Glutamatergic neuron (in vitro differentiated cells): ENCODE measurements at regions not wholly inside any gene's neighbourhood (a gene's known extent, or its start where the extent isn't known, plus 50 kb on each side); places are given as distances from the start of the nearest gene placed in this dataset.
A peak's percentile ranks its signal among the peaks of the same experiment; 100 is the strongest.

ENCODE experiments used
- DNase-seq: peaks from one replicate; pipeline ENCODE4 v3.0.0; 2022
- H3K27ac Mint-ChIP-seq: one replicate; pipeline ENCODE4 v1.8.0; 2020; ENCODE audit warnings: mild to moderate bottlenecking, mixed read lengths, inconsistent platforms; ENCODE audit not compliant: unreplicated experiment
- H3K27me3 Mint-ChIP-seq: one replicate; pipeline ENCODE4 v1.8.0; 2020; ENCODE audit warnings: mild to moderate bottlenecking, moderate library complexity, mixed read lengths, inconsistent platforms; ENCODE audit not compliant: unreplicated experiment
- H3K36me3 Mint-ChIP-seq: one replicate; pipeline ENCODE4 v1.8.0; 2020; ENCODE audit warnings: mild to moderate bottlenecking, mixed read lengths, inconsistent platforms; ENCODE audit not compliant: unreplicated experiment
- H3K4me1 Mint-ChIP-seq: one replicate; pipeline ENCODE4 v1.8.0; 2020; ENCODE audit warnings: mild to moderate bottlenecking, low read depth, mixed read lengths, inconsistent platforms; ENCODE audit not compliant: unreplicated experiment
- H3K4me3 Mint-ChIP-seq: one replicate; pipeline ENCODE4 v1.8.0; 2020; ENCODE audit warnings: mild to moderate bottlenecking, mixed read lengths, inconsistent platforms; ENCODE audit not compliant: unreplicated experiment
- H3K9me3 Mint-ChIP-seq: one replicate; pipeline ENCODE4 v1.8.0; 2020; ENCODE audit warnings: mild to moderate bottlenecking, moderate library complexity, mixed read lengths, inconsistent platforms; ENCODE audit not compliant: unreplicated experiment
- TF ChIP-seq, protein P1 (sequence below): fragments of 200-600 bp; sonication (generic); IDR thresholded peaks from one replicate; pipeline ENCODE4 v1.5.0; 2021; ENCODE audit not compliant: partially characterized antibody, unreplicated experiment

DNA sequence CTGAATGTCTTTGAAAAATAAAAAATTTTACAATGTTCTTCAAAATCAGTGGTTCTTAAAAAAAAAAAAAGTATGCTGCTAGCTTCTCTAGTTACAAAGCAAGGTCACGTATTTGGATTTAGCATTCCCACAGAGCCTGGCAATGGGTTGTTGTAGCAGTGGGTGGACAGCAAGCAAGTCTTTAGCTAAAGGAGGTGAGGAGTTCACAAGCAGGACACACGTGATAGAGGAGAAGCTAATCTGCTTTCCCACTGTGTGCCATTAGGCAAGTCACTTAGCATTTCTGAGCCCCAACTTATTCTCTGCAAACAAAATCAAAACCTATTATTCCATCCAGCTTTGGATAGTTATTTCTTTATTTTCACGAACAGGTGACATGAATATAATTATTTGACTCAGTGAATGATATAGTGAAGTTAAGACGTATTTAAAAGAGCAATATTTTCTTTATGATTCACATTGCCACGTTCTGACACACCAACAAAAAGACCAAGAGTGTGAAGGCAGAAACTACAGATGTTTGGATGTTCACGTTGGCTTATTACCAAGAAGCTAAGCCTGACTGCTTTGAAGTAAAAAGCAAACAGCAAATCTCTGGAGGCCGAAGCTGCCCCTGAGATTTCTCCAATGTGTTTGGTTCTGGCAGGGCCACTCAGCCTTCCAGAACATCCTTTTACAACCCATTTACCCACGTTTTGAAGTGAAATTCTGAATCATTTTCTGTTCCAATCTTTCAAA lies 612.1 kb upstream of the CDH6 start:
- H3K27ac Mint-ChIP-seq: no peak overlapping the region
- TF ChIP-seq, protein P1, sequence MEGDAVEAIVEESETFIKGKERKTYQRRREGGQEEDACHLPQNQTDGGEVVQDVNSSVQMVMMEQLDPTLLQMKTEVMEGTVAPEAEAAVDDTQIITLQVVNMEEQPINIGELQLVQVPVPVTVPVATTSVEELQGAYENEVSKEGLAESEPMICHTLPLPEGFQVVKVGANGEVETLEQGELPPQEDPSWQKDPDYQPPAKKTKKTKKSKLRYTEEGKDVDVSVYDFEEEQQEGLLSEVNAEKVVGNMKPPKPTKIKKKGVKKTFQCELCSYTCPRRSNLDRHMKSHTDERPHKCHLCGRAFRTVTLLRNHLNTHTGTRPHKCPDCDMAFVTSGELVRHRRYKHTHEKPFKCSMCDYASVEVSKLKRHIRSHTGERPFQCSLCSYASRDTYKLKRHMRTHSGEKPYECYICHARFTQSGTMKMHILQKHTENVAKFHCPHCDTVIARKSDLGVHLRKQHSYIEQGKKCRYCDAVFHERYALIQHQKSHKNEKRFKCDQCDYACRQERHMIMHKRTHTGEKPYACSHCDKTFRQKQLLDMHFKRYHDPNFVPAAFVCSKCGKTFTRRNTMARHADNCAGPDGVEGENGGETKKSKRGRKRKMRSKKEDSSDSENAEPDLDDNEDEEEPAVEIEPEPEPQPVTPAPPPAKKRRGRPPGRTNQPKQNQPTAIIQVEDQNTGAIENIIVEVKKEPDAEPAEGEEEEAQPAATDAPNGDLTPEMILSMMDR: no peak

DNA sequence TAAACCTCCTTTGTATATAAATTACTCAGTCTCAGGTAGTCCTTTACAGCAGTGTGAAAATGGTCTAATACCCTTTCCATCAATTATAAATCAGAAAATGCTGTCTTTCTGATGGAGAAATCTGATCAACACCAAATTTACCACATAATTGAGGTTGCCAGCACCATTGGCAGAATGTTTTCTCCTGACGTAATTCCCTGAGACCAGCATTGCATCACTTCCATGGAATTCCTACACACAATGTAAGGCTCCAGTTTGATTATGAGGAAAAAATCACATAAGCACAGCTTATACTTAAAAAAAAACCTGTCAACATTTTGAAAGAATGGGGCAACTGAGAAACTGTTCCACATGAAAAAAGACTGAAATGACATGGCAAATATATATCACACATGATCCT lies 618.7 kb upstream of the CDH6 start:
- Mint-ChIP-seq H3K4me3 (no peak overlapping the region), H3K9me3 (peaks cover 4% of the 10 kb centered on the region), H3K4me1 (no peaks in the 10 kb centered on the region), H3K27me3 (no peaks in the 10 kb centered on the region), H3K27ac (no peak overlapping the region), H3K36me3 (no peaks in the 10 kb centered on the region)
- no peak for DNase-seq
- TF ChIP-seq, protein P1: no peak

More for the DNA sequence above, 612.1 kb upstream of the CDH6 start:
- no peak overlapping the region for H3K4me3 Mint-ChIP-seq
- peaks cover 3% of the 10 kb centered on the region for H3K4me1 Mint-ChIP-seq
- no peaks in the 10 kb centered on the region for H3K36me3 Mint-ChIP-seq
- H3K9me3 Mint-ChIP-seq: no peaks in the 10 kb centered on the region
- DNase-seq: peak; percentile 44
- no peaks in the 10 kb centered on the region for H3K27me3 Mint-ChIP-seq

DNA sequence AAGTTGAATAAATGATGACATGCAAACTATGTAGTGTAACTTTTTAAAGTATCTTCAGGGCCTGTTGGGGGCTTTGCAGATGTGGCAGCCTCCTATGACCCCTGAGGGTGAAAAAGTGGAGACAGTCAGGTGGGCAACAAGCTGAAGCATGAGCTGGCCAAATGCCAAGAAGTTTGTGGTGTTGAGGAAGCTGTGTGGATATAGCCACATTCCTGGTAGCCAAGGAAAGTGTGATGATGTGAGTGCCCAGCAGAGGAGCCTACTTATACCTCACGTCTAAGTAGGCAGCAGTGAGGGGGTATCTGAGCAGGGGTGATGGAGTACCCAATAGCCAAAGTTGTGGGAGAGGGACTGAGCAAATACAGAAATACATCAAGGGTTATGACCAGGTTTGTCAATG lies 621.2 kb upstream of the CDH6 start:
- no peak overlapping the region for H3K27ac Mint-ChIP-seq
- DNase-seq: no peak
- H3K4me3 Mint-ChIP-seq: no peak overlapping the region
- peaks cover 2% of the 10 kb centered on the region for H3K27me3 Mint-ChIP-seq
- TF ChIP-seq, protein P1: no peak
- H3K9me3 Mint-ChIP-seq: peaks cover 4% of the 10 kb centered on the region
- H3K4me1 Mint-ChIP-seq: peaks cover 2% of the 10 kb centered on the region
- no peaks in the 10 kb centered on the region for H3K36me3 Mint-ChIP-seq

DNA sequence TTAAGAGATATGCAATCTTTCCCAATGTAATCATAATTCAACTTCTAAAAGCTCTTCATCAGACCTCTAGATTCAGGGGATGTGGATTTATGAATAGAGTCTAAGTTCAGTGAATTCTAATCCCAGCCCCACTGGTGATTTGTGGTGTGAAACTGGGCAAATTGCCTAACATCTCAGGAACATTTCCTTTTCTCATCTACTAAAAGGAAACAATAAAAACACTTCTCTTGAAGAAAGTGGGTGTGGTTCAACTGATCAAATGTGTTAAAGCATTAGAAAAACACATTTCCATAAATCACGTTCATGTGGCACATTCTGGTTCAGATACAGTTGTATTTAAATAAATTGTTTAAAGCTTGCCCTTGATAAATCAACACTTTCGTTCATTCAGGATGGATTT lies 631.7 kb upstream of the CDH6 start:
- no peaks in the 10 kb centered on the region for H3K9me3 Mint-ChIP-seq
- DNase-seq: no peak
- peaks cover 19% of the 10 kb centered on the region for H3K4me1 Mint-ChIP-seq
- no peaks in the 10 kb centered on the region for H3K36me3 Mint-ChIP-seq
- no peak overlapping the region for H3K27ac Mint-ChIP-seq
- H3K4me3 Mint-ChIP-seq: no peak overlapping the region
- TF ChIP-seq, protein P1: no peak
- no peaks in the 10 kb centered on the region for H3K27me3 Mint-ChIP-seq

DNA sequence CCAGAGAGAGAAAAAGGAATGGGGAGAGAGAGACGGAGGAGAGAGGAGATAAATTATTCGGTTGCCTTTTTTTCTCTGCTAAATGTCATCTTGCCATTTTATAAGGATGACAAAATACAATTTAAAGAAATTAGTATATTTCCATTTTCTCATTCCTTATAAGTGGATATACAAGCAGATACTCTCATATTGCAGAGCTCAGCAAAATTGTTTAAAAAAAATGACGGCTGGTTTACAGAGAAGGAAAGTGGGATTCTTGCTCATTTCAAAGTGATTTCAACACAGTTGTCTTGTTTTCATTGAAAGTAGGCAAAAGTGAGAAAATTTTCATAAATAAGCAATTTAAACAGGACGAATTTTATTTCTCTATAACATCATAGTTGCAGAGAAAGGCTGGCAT lies 641.9 kb upstream of the CDH6 start:
- Mint-ChIP-seq H3K27ac (no peak overlapping the region), H3K4me3 (no peak overlapping the region), H3K27me3 (no peaks in the 10 kb centered on the region), H3K4me1 (peaks cover 4% of the 10 kb centered on the region), H3K9me3 (no peaks in the 10 kb centered on the region), H3K36me3 (no peaks in the 10 kb centered on the region)
- TF ChIP-seq, protein P1: no peak
- no peak for DNase-seq
